ENCODE measurements at regions not wholly inside any gene's neighbourhood (a gene's known extent, or its start where the extent isn't known, plus 50 kb on each side); places are given as distances from the start of the nearest gene placed in this dataset.
"Not testable (repeated sequence)": the region's sequence is repeated elsewhere in the genome, so short reads cannot be mapped to it uniquely, and the experiment has no call there.

GRCh38 chr5:54397420-54397819 is 58.1 kb upstream of the HSPB3 start:
- Mint-ChIP-seq H3K4me3 (no peak overlapping the region), H3K36me3 (ENCODE audit: low read depth) (no peaks in the 10 kb centered on the region), H3K9me3 (peaks cover 3% of the 10 kb centered on the region), H3K27me3 (peaks cover 3% of the 10 kb centered on the region), H3K27ac (no peak overlapping the region), H3K4me1 (no peaks in the 10 kb centered on the region)
- no peak for ATAC-seq (ENCODE audit: low read depth)
- ChIA-PET POLR2A (no interaction called here), CTCF (no interaction called here)
- DNase-seq: no peak
- TF ChIP-seq CTCF (IDR thresholded peaks at IDR 0.05): no peak
- intact Hi-C loops (cut with micrococcal nuclease): no loop called here

- H3K9me3 Mint-ChIP-seq; H3K27me3 Mint-ChIP-seq; H3K4me3 Mint-ChIP-seq; ATAC-seq (ENCODE audit: low read depth); CTCF ChIA-PET; H3K4me1 Mint-ChIP-seq; H3K36me3 Mint-ChIP-seq (ENCODE audit: low read depth); POLR2A ChIA-PET; H3K27ac Mint-ChIP-seq; intact Hi-C loops (cut with micrococcal nuclease); DNase-seq: not testable (repeated sequence)
Observed at GRCh38 chr5:54393007-54393406, 62.5 kb upstream of the HSPB3 start.

GRCh38 chr5:54390539-54391031 is 64.9 kb upstream of the HSPB3 start:
- no peak for TF ChIP-seq CTCF (IDR thresholded peaks at IDR 0.05)
- no peaks in the 10 kb centered on the region for H3K36me3 Mint-ChIP-seq (ENCODE audit: low read depth)
- no peak overlapping the region for H3K4me3 Mint-ChIP-seq
- no peak for DNase-seq
- H3K9me3 Mint-ChIP-seq: peaks cover 3% of the 10 kb centered on the region
- no peak for ATAC-seq (ENCODE audit: low read depth)
- ChIA-PET CTCF (no interaction called here), POLR2A (no interaction called here)
- no peaks in the 10 kb centered on the region for H3K27me3 Mint-ChIP-seq
- H3K4me1 Mint-ChIP-seq: no peaks in the 10 kb centered on the region
- intact Hi-C loops (cut with micrococcal nuclease): no loop called here
- no peak overlapping the region for H3K27ac Mint-ChIP-seq

- ATAC-seq (ENCODE audit: low read depth): no peak
- ChIA-PET CTCF (no interaction called here), POLR2A (no interaction called here)
- peaks cover 3% of the 10 kb centered on the region for H3K9me3 Mint-ChIP-seq
- H3K27me3 Mint-ChIP-seq: no peaks in the 10 kb centered on the region
- no peak for DNase-seq
- TF ChIP-seq CTCF (IDR thresholded peaks at IDR 0.05): no peak
- intact Hi-C loops (cut with micrococcal nuclease): no loop called here
- H3K27ac Mint-ChIP-seq: no peak overlapping the region
- no peak overlapping the region for H3K4me3 Mint-ChIP-seq
- no peaks in the 10 kb centered on the region for H3K4me1 Mint-ChIP-seq
- H3K36me3 Mint-ChIP-seq (ENCODE audit: low read depth): no peaks in the 10 kb centered on the region
Observed at GRCh38 chr5:54390015-54390414, 65.5 kb upstream of the HSPB3 start.

- H3K9me3 Mint-ChIP-seq; intact Hi-C loops (cut with micrococcal nuclease); H3K27ac Mint-ChIP-seq; CTCF ChIA-PET; POLR2A ChIA-PET; ATAC-seq (ENCODE audit: low read depth); H3K36me3 Mint-ChIP-seq (ENCODE audit: low read depth); H3K27me3 Mint-ChIP-seq; H3K4me3 Mint-ChIP-seq; DNase-seq; H3K4me1 Mint-ChIP-seq: not testable (repeated sequence)
Observed at GRCh38 chr5:54389399-54389798, 66.1 kb upstream of the HSPB3 start.

GRCh38 chr5:54388811-54389210 is 66.7 kb upstream of the HSPB3 start:
- intact Hi-C loops (cut with micrococcal nuclease): no loop called here
- Mint-ChIP-seq H3K4me1 (no peaks in the 10 kb centered on the region), H3K27ac (no peak overlapping the region), H3K4me3 (no peak overlapping the region), H3K36me3 (ENCODE audit: low read depth) (no peaks in the 10 kb centered on the region), H3K27me3 (peaks cover 5% of the 10 kb centered on the region), H3K9me3 (peaks cover 3% of the 10 kb centered on the region)
- DNase-seq (no peak), ATAC-seq (ENCODE audit: low read depth) (no peak)
- CTCF ChIA-PET: no interaction called here
- no peak for TF ChIP-seq CTCF (IDR thresholded peaks at IDR 0.05)
- POLR2A ChIA-PET: no interaction called here
